ENCODE measurements at regions not wholly inside any gene's neighbourhood (a gene's known extent, or its start where the extent isn't known, plus 50 kb on each side); places are given as distances from the start of the nearest gene placed in this dataset.

- no peak overlapping the region for H3K4me3 ChIP-seq (ENCODE audit: low read length)
- no peak for TF ChIP-seq ZNF274 (IDR thresholded peaks at IDR 0.05; ENCODE audit: low read depth, low read length)
These were observed 178.4 kb downstream of the MTX2 start for GRCh38 chr2:176447616-176448015.

- TF ChIP-seq ZNF274 (IDR thresholded peaks at IDR 0.05; ENCODE audit: low read depth, low read length), result no peak
- no peak overlapping the region for H3K4me3 ChIP-seq (ENCODE audit: low read length)
These were observed 180.6 kb downstream of the MTX2 start for GRCh38 chr2:176449852-176450251.

GRCh38 chr2:176453784-176454183 is 184.5 kb downstream of the MTX2 start:
- no peak overlapping the region for H3K4me3 ChIP-seq (ENCODE audit: low read length)
- TF ChIP-seq ZNF274 (IDR thresholded peaks at IDR 0.05; ENCODE audit: low read depth, low read length), result no peak

GRCh38 chr2:176454893-176455815 is 185.9 kb downstream of the MTX2 start:
- no peak for TF ChIP-seq ZNF274 (IDR thresholded peaks at IDR 0.05; ENCODE audit: low read depth, low read length)
- no peak overlapping the region for H3K4me3 ChIP-seq (ENCODE audit: low read length)

- no peak for TF ChIP-seq ZNF274 (IDR thresholded peaks at IDR 0.05; ENCODE audit: low read depth, low read length)
- H3K4me3 ChIP-seq (ENCODE audit: low read length), result no peak overlapping the region
These were observed 186.6 kb downstream of the MTX2 start for GRCh38 chr2:176455816-176456291.

- no peak overlapping the region for H3K4me3 ChIP-seq (ENCODE audit: low read length)
- TF ChIP-seq ZNF274 (IDR thresholded peaks at IDR 0.05; ENCODE audit: low read depth, low read length), result no peak
These were observed 188.2 kb downstream of the MTX2 start for GRCh38 chr2:176457481-176457880.

- no peak overlapping the region for H3K4me3 ChIP-seq (ENCODE audit: low read length)
- no peak for TF ChIP-seq ZNF274 (IDR thresholded peaks at IDR 0.05; ENCODE audit: low read depth, low read length)
These were observed 192.0 kb downstream of the MTX2 start for GRCh38 chr2:176461098-176461808.

GRCh38 chr2:176461809-176462670 is 192.8 kb downstream of the MTX2 start:
- TF ChIP-seq ZNF274 (IDR thresholded peaks at IDR 0.05; ENCODE audit: low read depth, low read length), result no peak
- H3K4me3 ChIP-seq (ENCODE audit: low read length), result no peak overlapping the region

- TF ChIP-seq ZNF274 (IDR thresholded peaks at IDR 0.05; ENCODE audit: low read depth, low read length), result no peak
- no peak overlapping the region for H3K4me3 ChIP-seq (ENCODE audit: low read length)
These were observed 194.3 kb downstream of the MTX2 start for GRCh38 chr2:176463546-176463945.

- no peak for TF ChIP-seq ZNF274 (IDR thresholded peaks at IDR 0.05; ENCODE audit: low read depth, low read length)
- no peak overlapping the region for H3K4me3 ChIP-seq (ENCODE audit: low read length)
These were observed 195.8 kb downstream of the MTX2 start for GRCh38 chr2:176464886-176465564.

GRCh38 chr2:176466918-176467452 is 197.7 kb downstream of the MTX2 start:
- TF ChIP-seq ZNF274 (IDR thresholded peaks at IDR 0.05; ENCODE audit: low read depth, low read length), result no peak
- H3K4me3 ChIP-seq (ENCODE audit: low read length), result no peak overlapping the region

GRCh38 chr2:176467595-176467994 is 198.4 kb downstream of the MTX2 start:
- no peak for TF ChIP-seq ZNF274 (IDR thresholded peaks at IDR 0.05; ENCODE audit: low read depth, low read length)
- no peak overlapping the region for H3K4me3 ChIP-seq (ENCODE audit: low read length)

- H3K4me3 ChIP-seq (ENCODE audit: low read length), result no peak overlapping the region
- no peak for TF ChIP-seq ZNF274 (IDR thresholded peaks at IDR 0.05; ENCODE audit: low read depth, low read length)
These were observed 199.3 kb downstream of the MTX2 start for GRCh38 chr2:176468457-176469113.

All from GM08714 (cell line).